KMS-11 (cell line): ENCODE measurements at regions not wholly inside any gene's neighbourhood (a gene's known extent, or its start where the extent isn't known, plus 50 kb on each side); places are given as distances from the start of the nearest gene placed in this dataset.

Source experiments
- H2AFZ ChIP-seq: fragments of 200-600 bp; sonication (generic); 2 replicates; pipeline ENCODE4 v1.6.1; 2016; ENCODE audit warnings: antibody characterized with exemption, mixed run types, low read depth
- H3K27ac ChIP-seq: fragments of 200-600 bp; sonication (generic); 2 replicates; pipeline ENCODE4 v1.6.1; 2016; ENCODE audit warnings: mild to moderate bottlenecking, mixed run types
- H3K27me3 ChIP-seq: fragments of 200-600 bp; sonication (generic); 2 replicates; pipeline ENCODE4 v1.6.1; 2017; ENCODE audit warnings: mild to moderate bottlenecking, low read depth, mixed run types, moderate library complexity; ENCODE audit not compliant: insufficient read depth
- H3K36me3 ChIP-seq: fragments of 200-600 bp; sonication (generic); 2 replicates; pipeline ENCODE4 v1.6.1; 2017; ENCODE audit warnings: mild to moderate bottlenecking, mixed run types; ENCODE audit not compliant: insufficient read depth
- H3K4me1 ChIP-seq: fragments of 200-600 bp; sonication (generic); 2 replicates; pipeline ENCODE4 v1.6.1; 2016; ENCODE audit warnings: mild to moderate bottlenecking, low read depth, mixed run types; ENCODE audit not compliant: poor library complexity, severe bottlenecking
- H3K4me2 ChIP-seq: fragments of 200-600 bp; sonication (generic); 2 replicates; pipeline ENCODE4 v1.7.0; 2016; ENCODE audit warnings: mild to moderate bottlenecking, mixed run types
- H3K4me3 ChIP-seq: fragments of 200-600 bp; sonication (generic); IDR thresholded peaks from 2 replicates; pipeline ENCODE4 v1.6.1; 2017; ENCODE audit warnings: low read depth, low read length, mixed read lengths; ENCODE audit not compliant: insufficient read depth
- H3K79me2 ChIP-seq: fragments of 200-600 bp; sonication (generic); 2 replicates; pipeline ENCODE4 v1.6.1; 2016; ENCODE audit warnings: low read depth, mixed run types; ENCODE audit not compliant: insufficient read depth
- H3K9ac ChIP-seq: fragments of 200-600 bp; sonication (generic); 2 replicates; pipeline ENCODE4 v1.6.1; 2016; ENCODE audit warnings: mild to moderate bottlenecking, mixed run types
- H4K20me1 ChIP-seq: fragments of 200-600 bp; sonication (generic); 2 replicates; pipeline ENCODE4 v1.6.1; 2016; ENCODE audit warnings: mild to moderate bottlenecking, mixed run types; ENCODE audit not compliant: insufficient read depth
- TF ChIP-seq, protein P1 (sequence below): fragments of 200-600 bp; sonication (generic); conservative IDR thresholded peaks from 2 replicates; pipeline ENCODE4 v1.6.1; 2017; ENCODE audit warnings: low read depth, mild to moderate bottlenecking, antibody characterized with exemption, low read length, moderate library complexity, mixed read lengths

DNA sequence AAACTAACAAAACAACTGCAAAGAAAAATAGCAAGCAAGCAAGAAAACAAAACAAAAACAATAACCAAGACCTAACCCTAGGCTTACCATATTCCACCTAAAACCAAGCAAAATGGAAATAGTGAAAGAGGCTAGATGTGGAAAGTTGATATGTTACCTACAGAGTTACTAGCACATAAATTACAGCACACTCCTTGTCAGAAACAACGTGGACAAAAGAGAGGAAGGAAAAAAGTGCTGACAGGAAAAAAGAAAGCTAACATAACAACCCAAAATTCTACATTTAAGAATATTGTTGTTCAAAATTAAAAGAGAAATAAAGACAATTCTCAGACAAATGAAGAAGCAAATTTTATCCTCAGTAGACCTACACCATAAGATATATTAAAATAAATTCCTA, 812.8 kb upstream of the NUDT12 start:
- Histone ChIP-seq H3K27me3 (no peaks in the 10 kb centered on the region), H3K9ac (no peak overlapping the region), H4K20me1 (no peaks in the 10 kb centered on the region), H3K27ac (no peak overlapping the region), H3K4me2 (no peak overlapping the region), H3K36me3 (no peaks in the 10 kb centered on the region), H3K4me1 (no peaks in the 10 kb centered on the region), H2AFZ (no peak overlapping the region), H3K79me2 (no peaks in the 10 kb centered on the region), H3K4me3 (no peak overlapping the region)
- TF ChIP-seq, protein P1, sequence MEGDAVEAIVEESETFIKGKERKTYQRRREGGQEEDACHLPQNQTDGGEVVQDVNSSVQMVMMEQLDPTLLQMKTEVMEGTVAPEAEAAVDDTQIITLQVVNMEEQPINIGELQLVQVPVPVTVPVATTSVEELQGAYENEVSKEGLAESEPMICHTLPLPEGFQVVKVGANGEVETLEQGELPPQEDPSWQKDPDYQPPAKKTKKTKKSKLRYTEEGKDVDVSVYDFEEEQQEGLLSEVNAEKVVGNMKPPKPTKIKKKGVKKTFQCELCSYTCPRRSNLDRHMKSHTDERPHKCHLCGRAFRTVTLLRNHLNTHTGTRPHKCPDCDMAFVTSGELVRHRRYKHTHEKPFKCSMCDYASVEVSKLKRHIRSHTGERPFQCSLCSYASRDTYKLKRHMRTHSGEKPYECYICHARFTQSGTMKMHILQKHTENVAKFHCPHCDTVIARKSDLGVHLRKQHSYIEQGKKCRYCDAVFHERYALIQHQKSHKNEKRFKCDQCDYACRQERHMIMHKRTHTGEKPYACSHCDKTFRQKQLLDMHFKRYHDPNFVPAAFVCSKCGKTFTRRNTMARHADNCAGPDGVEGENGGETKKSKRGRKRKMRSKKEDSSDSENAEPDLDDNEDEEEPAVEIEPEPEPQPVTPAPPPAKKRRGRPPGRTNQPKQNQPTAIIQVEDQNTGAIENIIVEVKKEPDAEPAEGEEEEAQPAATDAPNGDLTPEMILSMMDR: no peak

DNA sequence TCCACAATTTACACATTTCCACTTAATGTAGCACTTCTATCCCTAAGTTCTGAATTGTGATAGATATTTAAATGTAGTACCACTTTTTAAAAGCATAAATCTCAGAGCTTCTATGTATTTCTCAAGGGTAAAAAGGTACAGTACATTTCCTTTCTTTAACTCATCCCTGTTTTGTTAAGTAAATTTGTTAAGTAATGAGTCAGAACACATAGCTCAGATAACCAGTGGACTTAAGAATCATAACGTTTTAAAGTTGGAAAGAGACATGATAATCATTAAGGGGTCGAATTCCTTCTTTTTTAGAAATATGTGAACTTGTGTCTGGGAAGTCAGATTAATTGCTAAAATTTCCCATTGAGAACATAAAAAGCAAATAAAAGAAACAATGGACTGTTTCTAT, 810.2 kb upstream of the NUDT12 start:
- Histone ChIP-seq H4K20me1 (no peaks in the 10 kb centered on the region), H3K27me3 (no peaks in the 10 kb centered on the region), H3K4me1 (no peaks in the 10 kb centered on the region), H2AFZ (no peak overlapping the region), H3K36me3 (no peaks in the 10 kb centered on the region), H3K79me2 (no peaks in the 10 kb centered on the region), H3K4me2 (no peak overlapping the region), H3K27ac (no peak overlapping the region), H3K9ac (no peak overlapping the region), H3K4me3 (no peak overlapping the region)
- TF ChIP-seq, protein P1: no peak

DNA sequence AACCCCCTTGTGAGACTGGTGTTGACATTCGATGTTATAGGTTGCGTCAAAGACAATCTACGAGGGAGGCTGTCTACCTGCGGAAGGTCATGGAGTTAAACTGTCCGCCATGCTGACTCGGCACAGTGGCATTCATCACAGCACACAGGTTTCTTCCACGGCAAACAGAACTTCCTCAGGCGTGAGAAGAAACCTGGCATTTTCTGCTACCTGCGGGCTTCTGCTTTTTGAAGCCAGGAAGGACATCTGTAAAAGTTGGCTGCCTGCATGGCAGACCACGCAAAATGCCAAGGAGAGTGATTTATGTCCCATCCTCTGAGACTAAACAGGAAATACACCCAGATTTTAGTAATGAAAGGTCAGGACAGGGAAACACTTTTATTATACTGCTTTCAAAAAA, 809.8 kb upstream of the NUDT12 start:
- Histone ChIP-seq H3K27ac (no peak overlapping the region), H3K4me2 (no peak overlapping the region), H3K4me1 (no peaks in the 10 kb centered on the region), H2AFZ (no peak overlapping the region), H4K20me1 (no peaks in the 10 kb centered on the region), H3K27me3 (no peaks in the 10 kb centered on the region), H3K4me3 (no peak overlapping the region), H3K9ac (no peak overlapping the region), H3K79me2 (no peaks in the 10 kb centered on the region), H3K36me3 (no peaks in the 10 kb centered on the region)
- TF ChIP-seq, protein P1: no peak

DNA sequence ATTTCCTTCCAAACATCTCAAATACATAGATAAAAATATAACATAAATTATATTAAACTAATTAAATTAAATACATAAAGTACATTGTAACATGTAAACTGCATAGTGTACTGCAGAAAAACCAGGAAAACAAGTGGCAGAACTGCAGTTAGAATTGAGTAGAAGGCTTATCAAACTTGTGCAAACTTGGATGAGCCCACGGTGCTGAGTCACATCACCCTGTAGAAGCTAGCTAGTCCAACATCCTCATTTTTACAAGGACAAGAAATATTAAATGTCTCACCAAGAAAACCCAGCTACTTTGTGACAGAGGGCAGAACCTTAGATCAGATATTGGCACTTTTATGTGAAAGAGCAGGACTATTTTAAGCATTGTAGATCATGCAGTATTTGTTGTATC, 807.9 kb upstream of the NUDT12 start:
- H3K36me3 ChIP-seq: no peaks in the 10 kb centered on the region
- H3K27me3 ChIP-seq: no peaks in the 10 kb centered on the region
- H3K27ac ChIP-seq: no peak overlapping the region
- no peak overlapping the region for H3K4me2 ChIP-seq
- no peak overlapping the region for H3K4me3 ChIP-seq
- H2AFZ ChIP-seq: no peak overlapping the region
- no peaks in the 10 kb centered on the region for H3K4me1 ChIP-seq
- H3K9ac ChIP-seq: no peak overlapping the region
- H4K20me1 ChIP-seq: no peaks in the 10 kb centered on the region
- H3K79me2 ChIP-seq: no peaks in the 10 kb centered on the region
- TF ChIP-seq, protein P1: no peak

DNA sequence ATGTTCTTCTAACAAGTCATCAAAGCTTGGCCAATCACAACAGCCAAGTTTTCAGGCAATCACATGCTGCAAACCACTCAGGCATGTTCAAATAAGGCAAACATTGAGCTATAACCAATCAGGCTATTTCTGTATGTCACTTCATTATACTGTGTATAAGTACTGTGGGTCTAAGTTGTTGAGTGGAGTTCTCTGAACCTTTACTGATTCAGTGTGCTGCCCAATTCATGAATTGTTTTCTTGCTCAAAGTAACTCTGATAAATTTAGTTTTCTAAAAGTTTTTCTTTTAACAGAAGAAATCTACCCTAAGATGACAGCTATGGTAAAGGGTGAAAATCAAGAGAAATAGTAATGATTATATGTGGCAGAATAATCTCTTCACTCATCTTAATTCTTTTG, 805.4 kb upstream of the NUDT12 start:
- Histone ChIP-seq H2AFZ (no peak overlapping the region), H3K4me2 (no peak overlapping the region), H3K79me2 (no peaks in the 10 kb centered on the region)

More for the DNA sequence above, 805.4 kb upstream of the NUDT12 start:
- H3K4me3 ChIP-seq: no peak overlapping the region
- TF ChIP-seq, protein P1: no peak
- H3K27ac ChIP-seq: no peak overlapping the region
- H3K27me3 ChIP-seq: no peaks in the 10 kb centered on the region
- H4K20me1 ChIP-seq: no peaks in the 10 kb centered on the region
- H3K36me3 ChIP-seq: no peaks in the 10 kb centered on the region
- peaks cover 4% of the 10 kb centered on the region for H3K4me1 ChIP-seq
- no peak overlapping the region for H3K9ac ChIP-seq
